ENCODE measurements at regions not wholly inside any gene's neighbourhood (a gene's known extent, or its start where the extent isn't known, plus 50 kb on each side); places are given as distances from the start of the nearest gene placed in this dataset.

DNA sequence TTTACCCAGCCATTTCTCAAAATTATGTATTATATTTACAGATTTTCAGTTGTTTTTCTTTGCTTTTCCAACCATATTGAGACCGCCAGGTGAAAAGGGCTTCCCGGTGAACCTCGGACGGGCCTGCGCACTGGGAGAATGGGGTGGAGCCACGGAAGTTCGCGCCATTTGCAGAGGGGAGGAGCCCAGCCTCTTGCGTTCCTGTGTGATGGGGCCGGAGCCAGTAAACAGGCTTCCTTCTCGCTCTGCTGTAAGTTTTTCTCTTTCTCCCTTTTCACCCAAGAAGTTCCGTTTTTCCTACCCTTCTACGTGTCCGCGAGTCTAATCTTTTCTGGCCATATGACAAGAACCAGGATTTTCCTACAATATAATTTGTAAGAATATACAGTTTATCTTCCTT lies 1108.8 kb upstream of the SEL1L start:
- no peaks in the 10 kb centered on the region for H3K27me3 ChIP-seq (ENCODE audit: control insufficient read depth, insufficient read depth, low read length)
- TF ChIP-seq, protein P1, sequence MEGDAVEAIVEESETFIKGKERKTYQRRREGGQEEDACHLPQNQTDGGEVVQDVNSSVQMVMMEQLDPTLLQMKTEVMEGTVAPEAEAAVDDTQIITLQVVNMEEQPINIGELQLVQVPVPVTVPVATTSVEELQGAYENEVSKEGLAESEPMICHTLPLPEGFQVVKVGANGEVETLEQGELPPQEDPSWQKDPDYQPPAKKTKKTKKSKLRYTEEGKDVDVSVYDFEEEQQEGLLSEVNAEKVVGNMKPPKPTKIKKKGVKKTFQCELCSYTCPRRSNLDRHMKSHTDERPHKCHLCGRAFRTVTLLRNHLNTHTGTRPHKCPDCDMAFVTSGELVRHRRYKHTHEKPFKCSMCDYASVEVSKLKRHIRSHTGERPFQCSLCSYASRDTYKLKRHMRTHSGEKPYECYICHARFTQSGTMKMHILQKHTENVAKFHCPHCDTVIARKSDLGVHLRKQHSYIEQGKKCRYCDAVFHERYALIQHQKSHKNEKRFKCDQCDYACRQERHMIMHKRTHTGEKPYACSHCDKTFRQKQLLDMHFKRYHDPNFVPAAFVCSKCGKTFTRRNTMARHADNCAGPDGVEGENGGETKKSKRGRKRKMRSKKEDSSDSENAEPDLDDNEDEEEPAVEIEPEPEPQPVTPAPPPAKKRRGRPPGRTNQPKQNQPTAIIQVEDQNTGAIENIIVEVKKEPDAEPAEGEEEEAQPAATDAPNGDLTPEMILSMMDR (IDR thresholded peaks at IDR 0.05; ENCODE audit: insufficient read depth, low read length, poor library complexity, severe bottlenecking): no peak
- DNase-seq (ENCODE audit: low read depth): no peak
- peak overlapping the region; percentile 27 for H3K4me3 ChIP-seq (ENCODE audit: low read depth, low read length)
- H3K36me3 ChIP-seq (ENCODE audit: control insufficient read depth, insufficient read depth, low read length): no peaks in the 10 kb centered on the region

DNA sequence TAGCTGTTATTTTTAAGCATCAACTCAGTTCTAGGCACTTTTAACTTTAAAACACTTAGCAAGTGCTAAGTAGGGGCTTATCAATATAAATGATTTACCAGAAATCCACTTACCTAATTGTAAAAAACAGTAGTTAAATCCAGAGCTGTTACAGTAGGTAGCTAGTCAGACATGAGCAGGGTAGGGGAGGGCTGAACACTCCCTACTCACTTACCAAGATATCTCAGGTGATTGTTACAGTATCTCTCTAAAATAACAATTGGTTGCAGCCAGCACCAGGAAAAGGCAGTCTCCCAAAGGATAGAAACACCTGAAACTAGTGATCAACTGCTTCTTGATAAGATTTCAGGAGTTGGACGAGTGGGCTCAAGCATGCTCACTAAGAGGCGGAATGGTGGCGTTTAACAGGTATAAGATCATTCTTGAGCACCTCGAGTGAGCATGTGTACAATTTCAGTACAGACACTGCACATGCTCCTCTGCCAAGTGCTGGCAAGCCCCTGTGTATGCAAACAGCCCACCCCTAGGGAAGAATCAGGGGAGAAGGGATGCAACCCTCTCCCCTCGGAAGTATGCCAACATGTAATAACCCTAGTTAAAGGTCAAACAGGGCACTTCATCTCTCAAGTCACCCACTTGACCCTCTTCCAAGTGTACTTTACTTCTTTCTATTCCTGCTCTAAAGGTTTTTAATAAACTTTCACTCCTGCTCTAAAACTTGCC lies 1113.6 kb upstream of the SEL1L start:
- DNase-seq (ENCODE audit: low read depth): no peak
- H3K27me3 ChIP-seq (ENCODE audit: control insufficient read depth, insufficient read depth, low read length): no peaks in the 10 kb centered on the region
- no peaks in the 10 kb centered on the region for H3K36me3 ChIP-seq (ENCODE audit: control insufficient read depth, insufficient read depth, low read length)
- TF ChIP-seq, protein P1 (IDR thresholded peaks at IDR 0.05; ENCODE audit: insufficient read depth, low read length, poor library complexity, severe bottlenecking): no peak
- H3K4me3 ChIP-seq (ENCODE audit: low read depth, low read length): no peak overlapping the region

DNA sequence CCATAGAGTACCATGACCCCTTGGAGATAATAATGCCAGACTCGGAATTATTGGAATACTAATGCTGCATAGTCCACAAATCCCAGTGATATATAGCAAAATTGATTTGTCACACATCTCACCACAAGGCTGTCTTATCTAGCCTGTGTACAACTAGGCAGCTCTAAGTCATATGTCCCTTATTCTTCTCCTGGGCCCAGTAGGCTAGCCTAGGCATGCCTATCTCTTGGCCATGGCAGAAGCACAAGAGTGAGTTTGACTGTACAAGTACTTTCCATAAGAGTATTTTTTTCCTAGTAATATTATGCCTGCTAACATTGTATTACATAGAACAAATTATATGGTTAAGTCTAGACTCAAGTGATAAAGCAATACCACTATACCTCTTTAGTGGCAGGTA lies 1122.1 kb upstream of the SEL1L start:
- Histone ChIP-seq H3K27me3 (ENCODE audit: control insufficient read depth, insufficient read depth, low read length) (no peaks in the 10 kb centered on the region), H3K36me3 (ENCODE audit: control insufficient read depth, insufficient read depth, low read length) (no peaks in the 10 kb centered on the region), H3K4me3 (ENCODE audit: low read depth, low read length) (no peak overlapping the region)
- DNase-seq (ENCODE audit: low read depth): no peak
- TF ChIP-seq, protein P1 (IDR thresholded peaks at IDR 0.05; ENCODE audit: insufficient read depth, low read length, poor library complexity, severe bottlenecking): no peak

DNA sequence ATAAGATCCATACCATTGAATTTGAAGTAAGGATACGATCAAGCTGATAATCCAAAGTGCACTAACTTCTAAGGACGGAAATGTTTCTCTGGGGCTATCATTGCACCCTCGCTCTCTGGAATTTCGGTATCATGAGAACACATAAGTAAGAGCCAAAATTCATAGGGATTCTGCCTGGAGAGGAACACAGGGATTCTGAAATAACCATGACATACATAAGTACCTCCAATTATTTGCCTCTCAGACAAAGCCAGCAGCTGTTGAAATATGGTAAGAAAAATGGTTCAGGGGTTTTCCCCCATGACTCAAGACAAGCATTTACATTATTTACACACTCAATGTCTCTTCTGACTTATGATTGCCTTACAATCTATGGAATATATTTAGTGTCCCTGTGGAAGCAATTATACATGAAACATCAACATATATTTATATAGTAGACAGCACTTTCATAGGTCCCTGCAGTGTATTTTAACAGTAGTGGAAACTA lies 1123.6 kb upstream of the SEL1L start:
- no peaks in the 10 kb centered on the region for H3K36me3 ChIP-seq (ENCODE audit: control insufficient read depth, insufficient read depth, low read length)
- TF ChIP-seq, protein P1 (IDR thresholded peaks at IDR 0.05; ENCODE audit: insufficient read depth, low read length, poor library complexity, severe bottlenecking): no peak
- DNase-seq (ENCODE audit: low read depth): no peak
- no peak overlapping the region for H3K4me3 ChIP-seq (ENCODE audit: low read depth, low read length)
- no peaks in the 10 kb centered on the region for H3K27me3 ChIP-seq (ENCODE audit: control insufficient read depth, insufficient read depth, low read length)

DNA sequence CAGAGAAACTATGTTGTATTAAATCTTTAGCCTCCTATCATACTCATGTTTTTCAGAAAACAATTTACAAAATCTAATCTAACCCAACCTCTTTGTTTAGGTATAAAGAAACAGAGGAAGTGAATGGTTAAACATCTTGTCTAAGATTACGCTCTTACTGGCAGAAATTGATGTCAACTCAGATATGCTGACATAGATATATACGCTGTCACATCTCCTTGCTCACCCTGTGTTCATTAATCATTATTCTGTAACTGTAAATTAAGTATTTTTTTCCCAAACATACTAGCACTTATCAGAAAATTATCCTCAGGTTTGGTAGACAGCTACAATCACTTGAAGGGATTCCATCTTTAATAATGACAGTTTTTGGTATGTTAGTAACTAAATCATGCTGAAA lies 1127.6 kb upstream of the SEL1L start:
- Histone ChIP-seq H3K27me3 (ENCODE audit: control insufficient read depth, insufficient read depth, low read length) (no peaks in the 10 kb centered on the region), H3K4me3 (ENCODE audit: low read depth, low read length) (no peak overlapping the region), H3K36me3 (ENCODE audit: control insufficient read depth, insufficient read depth, low read length) (no peaks in the 10 kb centered on the region)
- TF ChIP-seq, protein P1 (IDR thresholded peaks at IDR 0.05; ENCODE audit: insufficient read depth, low read length, poor library complexity, severe bottlenecking): no peak
- DNase-seq (ENCODE audit: low read depth): no peak

DNA sequence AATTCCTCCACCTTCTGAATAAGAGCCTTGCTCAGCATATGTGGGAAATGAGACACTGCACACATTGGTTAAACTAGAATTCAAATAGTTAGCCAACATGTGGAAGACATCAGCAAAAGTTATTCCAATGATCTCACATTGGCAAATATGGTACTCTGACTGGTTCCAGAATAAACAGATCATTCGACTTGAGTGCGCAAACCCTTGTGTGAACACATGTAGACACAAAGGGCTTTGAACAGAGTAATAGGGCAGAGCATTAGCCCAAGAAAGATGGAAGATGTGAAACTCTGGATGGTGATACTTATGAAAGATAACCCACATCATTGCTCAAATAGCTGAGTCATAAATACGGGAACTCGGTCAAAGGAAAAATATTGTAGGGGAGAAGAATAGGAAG lies 1133.4 kb upstream of the SEL1L start:
- Histone ChIP-seq H3K27me3 (ENCODE audit: control insufficient read depth, insufficient read depth, low read length) (no peaks in the 10 kb centered on the region), H3K36me3 (ENCODE audit: control insufficient read depth, insufficient read depth, low read length) (no peaks in the 10 kb centered on the region), H3K4me3 (ENCODE audit: low read depth, low read length) (no peak overlapping the region)
- DNase-seq (ENCODE audit: low read depth): no peak
- TF ChIP-seq, protein P1 (IDR thresholded peaks at IDR 0.05; ENCODE audit: insufficient read depth, low read length, poor library complexity, severe bottlenecking): no peak

Measured in kidney epithelial cell (primary cell).